ENCODE measurements at regions not wholly inside any gene's neighbourhood (a gene's known extent, or its start where the extent isn't known, plus 50 kb on each side); places are given as distances from the start of the nearest gene placed in this dataset.
"Not testable (repeated sequence)": the region's sequence is repeated elsewhere in the genome, so short reads cannot be mapped to it uniquely, and the experiment has no call there.

DNA sequence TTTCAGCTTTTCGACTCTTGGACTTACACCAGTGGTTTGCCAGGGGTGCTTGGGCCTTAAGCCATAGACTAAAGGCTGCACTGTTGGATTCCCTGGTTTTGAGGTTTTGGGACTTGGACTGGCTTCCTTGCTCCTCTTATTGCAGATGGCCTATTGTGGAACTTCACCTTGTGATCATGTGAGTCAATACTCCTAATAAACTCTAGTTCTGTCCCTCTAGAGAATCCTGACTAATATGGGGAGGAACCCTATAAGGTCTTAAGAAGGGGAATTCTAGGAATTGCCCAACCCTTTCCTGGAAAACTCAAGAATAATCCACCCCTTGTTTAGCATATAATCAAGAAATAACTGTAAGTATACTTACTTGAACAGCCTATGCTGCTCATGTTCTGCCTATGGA is 491.8 kb downstream of the TMEM135 start:
- DNase-seq = no peak

DNA sequence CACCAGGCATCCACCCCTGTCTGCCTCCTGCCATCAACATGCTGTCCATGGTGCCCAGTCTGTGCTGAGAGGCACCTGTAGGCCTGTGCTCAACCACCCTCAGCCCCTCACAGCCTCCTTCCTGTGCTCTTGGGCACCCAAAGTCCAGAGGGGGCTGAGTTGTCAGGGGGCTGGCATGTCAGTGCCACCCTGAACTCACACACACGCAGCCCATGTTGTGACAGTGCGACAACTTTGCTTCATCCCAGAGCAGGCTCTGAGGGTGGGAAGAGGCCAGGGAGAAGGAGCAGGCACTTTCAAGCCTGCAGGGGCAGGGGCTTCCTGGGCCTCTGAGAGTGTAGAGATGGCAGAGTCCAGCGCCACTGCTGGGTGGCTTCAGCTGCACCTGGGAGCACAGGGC is 491.0 kb downstream of the TMEM135 start:
- no peak for DNase-seq

DNA sequence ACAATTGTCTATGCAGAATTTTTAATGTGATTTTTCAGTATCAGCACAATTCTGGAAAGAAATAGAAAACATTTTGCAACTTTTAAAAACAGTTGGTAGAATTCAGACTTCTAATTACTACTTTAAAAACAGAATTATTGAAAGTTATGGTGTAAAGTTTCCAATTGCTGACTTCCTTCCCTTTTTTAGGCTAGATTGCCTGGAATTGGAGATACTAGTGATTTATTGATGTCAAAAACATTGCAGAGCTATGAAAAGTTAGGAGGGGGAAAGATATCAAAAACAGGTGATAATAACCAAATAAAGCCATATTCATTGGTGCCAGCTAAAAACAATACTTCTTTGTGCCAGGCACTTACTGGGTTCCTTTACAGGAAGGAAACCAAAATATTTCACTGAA is 485.5 kb downstream of the TMEM135 start:
- DNase-seq = no peak

DNA sequence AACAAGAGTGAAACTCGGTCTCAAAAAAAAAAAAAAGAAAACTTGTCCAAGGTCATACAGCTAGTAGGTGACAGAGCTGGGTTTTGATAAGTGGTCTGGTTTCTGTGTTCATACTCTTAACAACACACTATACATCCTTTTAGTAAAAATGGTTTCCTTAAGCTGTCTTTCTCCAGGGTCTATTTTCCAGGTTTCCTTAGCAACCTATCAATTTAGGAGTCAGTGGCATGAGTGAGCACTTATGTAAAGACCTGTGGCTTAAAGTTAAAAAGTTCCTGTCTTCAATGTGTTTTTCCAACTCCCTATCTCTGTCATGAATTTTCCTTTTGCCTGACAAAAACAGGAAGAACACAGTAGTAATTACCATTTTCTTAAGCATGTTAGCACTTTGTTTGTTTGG is 480.5 kb downstream of the TMEM135 start:
- no peak for DNase-seq

DNA sequence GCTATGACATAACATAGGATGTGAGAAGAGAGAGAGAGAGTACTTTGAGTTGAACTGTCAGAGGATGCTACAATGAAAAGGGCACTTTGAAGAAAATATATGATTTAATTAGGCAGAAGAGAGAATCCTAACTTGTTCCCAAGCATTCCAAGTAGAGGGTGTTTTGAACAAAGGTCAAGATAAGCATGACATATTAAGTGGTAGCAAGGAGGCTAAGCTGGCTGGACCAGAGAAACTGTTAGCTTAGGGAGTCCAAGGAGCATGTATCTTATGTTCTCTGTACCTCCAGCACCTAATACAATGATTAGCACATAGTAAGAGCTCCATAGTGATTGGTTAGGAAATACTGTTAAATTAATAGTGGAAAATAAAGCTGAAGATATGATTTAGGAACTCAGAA is 479.6 kb downstream of the TMEM135 start:
- no peak for DNase-seq

DNA sequence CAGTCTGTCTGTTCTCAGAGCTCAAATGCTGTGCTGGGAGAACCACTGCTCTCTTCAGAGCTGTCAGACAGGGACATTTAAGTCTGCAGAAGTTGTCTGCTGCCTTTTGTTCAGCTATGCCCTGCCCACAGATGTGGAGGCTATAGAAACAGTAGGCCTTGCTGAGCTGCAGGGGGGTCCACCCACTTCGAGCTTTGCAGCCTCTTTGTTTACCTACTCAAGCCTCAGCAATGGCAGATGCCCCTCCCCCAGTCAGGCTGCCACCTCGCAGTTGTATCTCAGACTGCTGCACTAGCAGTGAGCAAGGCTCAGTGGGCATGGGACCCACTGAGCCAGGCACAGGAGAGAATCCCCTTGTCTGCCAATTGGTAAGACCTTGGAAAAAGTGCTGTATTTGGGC is 470.0 kb downstream of the TMEM135 start:
- DNase-seq = not testable (repeated sequence)

DNA sequence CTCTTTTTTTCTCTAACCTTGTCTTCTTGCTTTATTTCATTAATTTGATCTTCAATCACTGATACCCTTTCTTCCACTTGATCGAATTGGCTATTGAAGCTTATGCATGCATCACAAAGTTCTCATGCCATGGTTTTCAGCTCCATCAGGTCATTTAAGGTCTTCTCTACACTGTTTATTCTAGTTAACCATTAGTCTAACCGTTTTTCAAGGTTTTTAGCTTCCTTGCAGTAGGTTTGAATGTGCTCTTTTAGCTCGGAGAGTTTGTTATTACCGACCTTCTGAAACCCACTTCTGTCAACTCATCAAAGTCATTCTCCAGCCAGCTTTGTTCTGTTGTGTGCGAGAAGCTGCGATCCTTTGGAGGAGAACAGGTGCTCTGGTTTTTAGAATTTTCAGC is 469.2 kb downstream of the TMEM135 start:
- not testable (repeated sequence) for DNase-seq

DNA sequence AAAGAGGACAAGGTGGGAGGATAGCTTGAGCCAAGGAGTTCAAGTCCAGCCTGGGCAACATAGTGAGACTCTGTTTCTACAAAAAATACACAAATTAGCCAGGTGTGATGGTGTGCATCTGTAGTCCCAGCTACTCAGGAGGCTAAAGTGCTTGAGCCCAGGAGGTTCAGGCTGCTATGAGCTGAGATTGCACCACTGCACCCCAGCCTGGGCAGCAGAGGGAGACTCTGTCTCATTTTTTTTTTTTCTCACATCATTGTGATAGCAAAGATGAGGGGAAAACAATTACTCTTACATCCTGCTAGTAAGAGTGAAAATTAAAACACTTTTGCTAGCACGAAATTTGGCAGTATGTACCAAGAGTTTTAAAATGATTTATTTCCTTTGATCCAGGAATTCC is 463.7 kb downstream of the TMEM135 start:
- no peak for DNase-seq

DNA sequence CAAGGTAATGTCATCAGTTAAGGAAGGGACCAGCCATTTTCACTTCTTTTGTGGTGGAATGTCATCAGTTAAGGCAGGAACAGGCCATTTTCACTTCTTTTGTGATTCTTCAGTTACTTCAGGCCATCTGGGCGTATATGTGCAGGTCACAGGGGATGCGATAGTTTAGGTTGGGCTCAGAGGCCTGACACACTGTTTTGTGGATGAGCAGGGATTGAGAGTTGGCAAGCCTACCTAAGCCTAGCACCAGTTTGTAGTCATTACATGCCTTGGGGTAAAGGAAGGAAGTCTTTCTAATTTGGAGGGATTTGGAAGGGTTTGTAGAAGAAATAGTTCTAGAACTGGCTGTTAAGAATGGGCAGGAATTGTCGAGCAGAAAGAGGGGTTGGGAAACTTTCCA is 457.2 kb downstream of the TMEM135 start:
- not testable (repeated sequence) for DNase-seq

DNA sequence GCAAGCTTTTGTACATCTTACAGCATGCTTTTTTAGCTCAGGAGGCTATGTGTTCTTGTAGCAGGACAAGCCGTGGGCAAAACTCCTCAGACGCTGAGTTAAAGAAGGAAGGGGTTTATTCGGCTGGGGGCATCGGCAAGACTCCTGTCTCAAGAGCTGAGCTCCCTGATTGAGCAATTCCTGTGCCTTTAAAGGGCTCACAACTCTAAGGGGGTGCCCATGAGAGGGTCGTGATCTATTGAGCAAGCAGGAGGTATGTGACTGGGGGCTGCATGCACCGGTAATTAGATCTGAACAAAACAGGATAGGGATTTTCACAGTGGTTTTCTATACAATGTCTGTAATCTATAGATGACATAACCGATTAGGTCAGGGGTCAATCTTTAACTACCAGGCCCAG is 456.3 kb downstream of the TMEM135 start:
- DNase-seq = not testable (repeated sequence)

DNA sequence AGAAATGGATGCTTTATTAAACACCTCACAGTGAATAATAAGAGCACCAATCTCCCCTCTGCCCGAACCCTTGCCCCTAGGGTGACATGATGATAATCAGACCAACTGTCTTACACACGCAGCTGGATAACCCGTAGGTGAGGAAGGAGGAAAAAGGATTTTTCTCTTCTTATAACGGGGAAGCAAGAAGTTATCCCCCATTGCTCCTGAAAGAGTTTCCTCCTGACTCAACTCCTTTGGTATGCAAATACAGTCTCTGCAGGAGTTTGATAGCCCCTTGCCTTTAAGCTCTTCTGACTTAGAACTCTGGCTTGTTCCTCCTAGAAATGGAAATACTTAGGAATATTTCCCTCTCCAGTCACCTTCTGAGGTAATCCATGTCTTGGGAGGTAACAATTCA is 455.8 kb downstream of the TMEM135 start:
- DNase-seq = no peak

DNA sequence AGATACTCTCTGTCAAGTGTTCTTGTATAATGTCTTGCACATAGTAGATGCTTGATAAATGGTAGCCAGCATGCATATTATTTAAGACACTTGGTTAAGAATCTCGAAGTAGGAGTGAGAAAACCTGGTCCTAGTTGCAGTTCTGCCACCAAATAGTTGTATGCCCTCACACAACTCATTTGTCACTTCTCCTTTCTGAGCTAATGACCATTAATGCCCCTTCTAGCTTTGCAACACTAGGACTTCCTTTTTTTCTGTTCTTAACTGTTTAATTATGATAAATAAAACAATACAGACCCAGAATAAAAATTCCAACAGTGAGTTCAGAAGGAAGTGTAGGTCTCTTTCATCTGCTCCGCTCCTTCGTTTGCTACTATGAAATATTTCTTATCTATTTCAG is 453.6 kb downstream of the TMEM135 start:
- DNase-seq = no peak

DNA sequence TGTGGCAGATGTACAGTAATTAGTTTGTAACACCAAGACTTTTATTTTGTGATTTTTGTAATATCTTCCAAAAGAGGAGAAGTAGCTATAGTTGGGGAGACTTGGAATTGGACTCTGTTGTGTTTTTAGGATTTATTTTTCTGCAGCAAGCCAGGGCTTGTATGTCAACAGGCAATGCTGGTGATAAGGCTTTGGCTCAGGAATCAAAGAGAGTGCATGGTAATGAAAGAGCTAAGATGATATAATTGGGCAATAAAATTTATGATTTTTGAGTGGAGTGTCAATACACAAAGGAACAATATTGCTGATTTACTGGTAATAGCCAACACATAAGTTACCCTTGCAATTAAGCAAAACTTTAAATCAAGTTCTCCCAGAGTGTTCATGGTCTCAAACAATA is 452.9 kb downstream of the TMEM135 start:
- DNase-seq = no peak

DNA sequence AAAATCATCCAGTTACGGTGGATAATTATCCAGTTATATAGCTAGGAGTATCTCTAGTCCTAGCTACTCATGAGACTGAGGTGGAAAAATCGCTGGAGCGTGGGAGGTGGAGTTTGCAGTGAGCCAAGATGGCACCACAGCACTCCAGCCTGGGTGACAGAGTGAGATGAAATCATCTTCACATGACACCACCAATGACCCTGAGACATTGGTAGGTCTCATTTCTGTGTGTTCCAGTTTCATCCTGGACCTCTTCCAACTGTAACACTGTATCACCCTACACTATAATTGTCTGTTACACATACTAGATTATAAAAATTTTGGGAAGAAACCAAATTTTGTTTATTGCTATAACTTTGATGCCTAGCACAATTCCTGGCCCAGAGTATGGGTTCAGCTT is 446.8 kb downstream of the TMEM135 start:
- DNase-seq = no peak

DNA sequence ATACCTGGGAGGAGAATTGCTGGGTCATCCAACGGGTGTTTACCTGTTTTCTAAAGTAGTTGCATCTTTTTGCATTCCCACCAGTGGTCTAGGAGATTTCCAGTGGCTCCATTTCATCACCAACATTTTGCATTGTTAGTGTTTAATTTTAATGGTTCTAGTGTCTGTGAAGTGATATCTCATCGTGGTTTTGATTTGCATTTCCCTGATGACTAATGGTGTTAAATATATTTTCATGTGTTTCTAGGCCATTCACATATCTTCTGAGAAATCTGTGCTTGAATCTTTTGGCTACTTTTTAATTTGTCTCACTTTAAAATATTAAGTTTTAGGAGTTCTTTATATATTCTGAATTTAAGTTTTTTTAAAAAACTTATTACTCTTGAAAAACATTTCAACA is 439.6 kb downstream of the TMEM135 start:
- no peak for DNase-seq

DNA sequence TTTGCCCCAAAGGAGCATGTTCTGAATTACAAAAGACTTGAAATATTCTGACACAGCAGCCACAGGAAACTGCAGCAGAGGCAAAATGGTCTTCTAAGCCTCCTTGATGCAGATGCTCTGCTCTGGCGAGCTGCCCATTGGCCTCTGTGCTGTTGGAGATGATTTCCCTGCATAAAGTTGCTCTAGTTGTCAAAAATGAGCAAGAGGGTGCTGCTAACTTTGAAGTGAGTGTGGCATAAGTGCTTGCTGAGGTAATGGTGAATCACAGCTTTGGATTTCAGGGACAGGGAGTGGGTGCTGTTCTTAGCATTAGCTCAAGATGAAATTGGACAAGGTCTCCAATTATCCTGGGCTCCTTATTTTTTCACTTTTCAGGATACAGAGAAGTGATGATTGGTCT is 435.4 kb downstream of the TMEM135 start:
- DNase-seq = no peak

DNA sequence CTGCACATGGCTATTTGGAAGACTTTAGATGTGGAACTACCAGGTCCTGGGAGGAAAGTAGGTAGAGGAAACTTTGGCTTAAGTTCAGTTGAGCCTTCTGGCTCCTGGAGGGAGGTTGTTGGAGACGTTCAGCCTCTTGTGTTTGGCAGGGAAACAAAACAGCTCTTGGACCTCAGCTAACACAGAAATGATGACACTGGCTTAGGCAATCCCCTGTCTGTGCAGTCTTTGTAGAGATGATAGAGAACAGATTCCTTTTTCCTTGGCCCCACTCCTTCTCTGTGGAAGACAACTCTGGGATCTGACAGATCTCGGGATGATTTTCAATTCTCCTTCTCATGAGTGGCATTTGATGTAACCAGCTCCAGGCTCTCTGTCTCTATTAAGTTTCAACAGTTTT is 428.5 kb downstream of the TMEM135 start:
- no peak for DNase-seq

DNA sequence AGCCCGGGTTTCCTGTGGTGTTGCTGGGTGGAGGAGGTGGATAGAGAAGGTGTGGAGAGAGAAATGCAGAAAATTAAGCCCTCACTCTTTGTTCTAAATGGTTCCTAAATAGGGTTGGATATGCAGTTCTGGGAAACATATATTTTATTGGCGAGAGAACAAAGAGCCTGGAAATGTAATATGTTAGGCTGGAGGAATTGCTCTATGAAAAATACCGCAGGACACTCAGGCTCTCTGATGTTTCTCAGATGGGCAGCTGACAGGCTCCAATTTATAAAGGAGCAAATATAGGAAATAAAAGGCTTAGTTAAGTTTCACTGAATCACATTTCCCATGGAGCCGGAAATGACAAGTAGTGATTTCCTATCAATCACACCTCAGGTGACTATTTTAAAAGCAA is 428.0 kb downstream of the TMEM135 start:
- DNase-seq = no peak

DNA sequence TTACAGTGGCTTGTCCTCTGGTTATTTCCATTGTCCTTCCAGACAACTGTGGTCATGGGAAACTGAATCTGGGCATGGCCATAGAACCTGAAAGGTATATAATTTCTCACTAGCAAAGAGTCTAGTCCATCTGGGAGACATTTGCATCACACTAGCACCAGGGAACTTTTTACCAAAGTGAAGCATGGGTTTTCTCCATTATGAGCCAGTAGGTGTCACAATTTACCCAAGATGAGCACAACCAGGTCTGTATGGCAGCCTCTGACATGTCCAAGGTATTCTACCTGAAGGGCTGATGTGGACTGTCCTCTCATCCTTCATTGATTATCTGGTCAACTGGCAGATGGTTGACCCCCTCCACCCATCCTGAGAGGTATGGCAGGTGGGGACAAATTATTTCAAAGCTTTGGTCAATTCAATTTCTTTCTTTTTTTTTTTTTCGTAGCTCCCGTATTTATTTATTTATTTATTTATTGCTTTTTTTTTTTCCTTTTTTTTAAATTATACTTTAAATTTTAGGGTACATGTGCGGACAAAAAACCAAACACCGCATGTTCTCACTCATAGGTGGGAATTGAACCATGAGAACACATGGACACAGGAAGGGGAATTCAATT is 425.9 kb downstream of the TMEM135 start:
- DNase-seq = peak; percentile 69

DNA sequence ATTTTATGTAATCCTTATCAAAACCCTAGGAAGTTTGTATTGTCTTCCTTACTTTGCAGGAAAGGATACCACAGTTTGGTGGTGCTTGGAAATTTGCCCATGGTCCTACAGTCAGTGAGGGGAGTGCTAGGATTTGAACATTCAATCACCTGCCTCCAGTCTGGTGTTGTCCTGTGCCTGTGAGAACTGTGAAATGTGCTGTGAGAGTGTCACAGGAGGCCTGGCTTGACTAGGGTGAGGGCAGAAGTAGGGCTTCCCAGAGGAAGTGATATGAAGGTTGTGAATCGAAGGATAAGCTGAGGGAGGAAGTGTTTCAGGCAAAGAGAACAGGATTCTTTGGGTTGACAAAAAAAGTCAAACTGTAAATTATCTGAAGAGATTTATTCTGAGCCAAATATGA is 424.4 kb downstream of the TMEM135 start:
- DNase-seq = no peak

DNA sequence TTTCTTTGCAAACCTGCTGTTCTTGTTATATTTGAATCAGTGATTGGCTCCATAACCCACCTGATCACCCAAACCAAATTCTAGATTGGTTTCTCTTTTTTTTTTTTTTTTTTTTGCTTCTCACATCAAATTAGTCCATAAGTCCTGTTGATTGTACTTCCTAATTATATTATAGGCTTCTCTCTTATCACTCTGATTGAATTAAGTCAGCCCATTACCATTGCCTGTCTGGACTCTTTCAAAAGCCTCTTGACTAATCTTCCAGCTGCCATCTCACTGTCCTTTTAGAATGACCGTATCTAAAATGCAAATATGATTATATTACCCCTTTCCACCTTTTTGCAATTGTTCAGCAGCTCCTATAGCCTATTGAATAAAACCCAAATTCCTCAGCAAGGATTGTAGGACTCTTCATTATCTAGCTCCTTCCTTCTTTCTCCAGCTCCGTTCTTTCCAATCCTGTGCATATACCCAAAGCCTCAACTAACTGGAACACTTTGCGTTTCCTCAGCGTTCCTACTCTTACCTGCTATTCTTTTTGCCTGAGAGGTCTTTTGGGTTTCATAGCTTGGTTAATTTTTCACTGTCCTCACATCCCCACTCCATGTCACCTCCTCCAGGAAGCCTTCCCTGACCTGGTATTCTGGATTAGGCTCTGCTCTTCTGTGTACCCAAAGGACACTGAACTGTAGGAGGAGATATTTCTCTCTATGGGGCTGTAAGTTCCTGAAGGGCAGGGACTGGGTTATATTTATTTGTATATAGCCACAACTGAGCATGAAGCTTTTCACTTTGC is 423.3 kb downstream of the TMEM135 start:
- no peak for DNase-seq

DNA sequence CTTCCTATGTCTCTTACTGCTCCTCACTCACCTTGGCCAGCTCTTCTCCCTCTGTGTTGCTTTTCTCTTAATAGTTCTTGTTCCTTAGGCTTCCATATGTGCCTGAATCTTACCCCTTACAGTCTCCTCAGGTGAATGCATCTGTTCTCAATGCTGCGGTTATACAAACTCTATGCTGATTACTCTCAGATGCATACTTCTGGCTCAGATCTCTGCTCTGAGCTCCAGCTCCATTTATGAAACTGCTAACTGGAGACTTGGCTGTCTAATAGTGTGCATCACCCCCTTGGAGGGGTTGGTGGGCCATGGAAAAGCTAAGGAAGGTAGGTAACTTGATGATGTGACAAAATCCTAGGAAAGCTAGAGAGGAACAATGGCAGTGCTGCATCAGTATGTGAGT is 422.5 kb downstream of the TMEM135 start:
- DNase-seq = no peak

DNA sequence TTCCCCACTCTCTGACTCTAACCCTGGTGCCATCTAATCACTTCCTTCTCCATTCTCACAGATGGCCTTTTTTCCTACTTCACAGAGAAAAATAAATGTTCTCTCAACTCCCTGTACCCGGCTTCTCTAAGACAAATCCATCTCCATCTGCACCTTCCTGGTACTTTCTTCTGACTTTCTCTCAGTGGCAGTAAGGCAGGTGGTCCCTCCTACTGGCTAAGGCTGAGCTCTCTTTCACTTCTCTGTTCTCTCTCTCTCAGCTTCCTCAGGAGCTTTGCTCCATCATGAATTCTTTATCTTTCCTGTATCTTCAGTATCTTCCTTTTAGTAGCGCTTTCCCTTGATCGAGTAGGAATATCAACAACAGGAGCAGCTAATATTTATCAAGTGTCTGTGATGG is 421.6 kb downstream of the TMEM135 start:
- no peak for DNase-seq

DNA sequence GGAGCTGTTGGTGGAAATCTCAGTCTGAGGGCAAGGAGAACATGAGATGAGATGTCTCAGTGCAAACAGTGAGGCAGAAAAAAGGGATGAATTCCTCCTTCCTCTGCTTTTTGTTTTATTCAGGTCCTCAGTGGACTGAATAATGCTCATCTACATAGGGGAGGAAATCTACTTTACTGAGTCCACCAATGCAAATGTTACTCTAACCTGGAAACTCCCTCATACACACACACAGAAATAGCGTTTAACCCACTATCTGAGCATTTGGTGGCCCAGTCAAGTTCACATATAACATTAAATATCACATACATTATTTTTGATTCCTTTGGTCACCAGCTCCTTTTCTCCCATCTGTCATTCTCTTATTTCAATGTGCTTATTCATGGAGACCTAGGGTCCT is 418.8 kb downstream of the TMEM135 start:
- no peak for DNase-seq

DNA sequence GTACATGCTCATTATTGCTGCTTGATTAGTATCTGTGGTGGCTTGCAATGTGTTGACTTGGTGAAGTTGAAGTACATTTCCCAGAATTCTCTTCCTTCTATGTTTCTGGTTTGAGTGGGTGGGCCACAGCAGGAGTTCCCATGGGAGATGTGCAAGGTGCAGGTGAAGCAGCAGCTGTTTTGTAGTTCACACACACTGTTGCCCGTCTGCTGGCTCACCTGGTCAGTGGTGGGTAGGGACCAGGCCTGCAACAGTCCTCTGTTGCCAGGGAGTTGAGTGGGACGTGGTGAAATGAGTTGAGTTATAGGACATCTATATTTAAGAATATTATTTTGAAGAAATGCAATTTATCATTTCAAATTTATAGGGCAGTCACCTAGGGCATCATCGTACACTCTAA is 417.4 kb downstream of the TMEM135 start:
- no peak for DNase-seq
